IPS-18a (cell line): ENCODE measurements at regions not wholly inside any gene's neighbourhood (a gene's known extent, or its start where the extent isn't known, plus 50 kb on each side); places are given as distances from the start of the nearest gene placed in this dataset.

Source experiments
- H3K27ac ChIP-seq: one replicate; pipeline ENCODE4 v1.5.1; 2013; ENCODE audit warnings: low read length
- H3K27me3 ChIP-seq: one replicate; pipeline ENCODE4 v1.6.1; 2013; ENCODE audit warnings: mild to moderate bottlenecking, low read length; ENCODE audit not compliant: control insufficient read depth, insufficient read depth
- H3K36me3 ChIP-seq: one replicate; pipeline ENCODE4 v1.6.1; 2013; ENCODE audit warnings: low read depth, low read length; ENCODE audit not compliant: control insufficient read depth
- H3K4me1 ChIP-seq: one replicate; pipeline ENCODE4 v1.6.1; 2013; ENCODE audit warnings: low read depth, low read length; ENCODE audit not compliant: control insufficient read depth
- H3K4me3 ChIP-seq: one replicate; pipeline ENCODE4 v1.5.1; 2013; ENCODE audit warnings: low read length
- H3K9ac ChIP-seq: one replicate; pipeline ENCODE4 v1.6.1; 2013; ENCODE audit warnings: mild to moderate bottlenecking, low read length, moderate library complexity
- H3K9me3 ChIP-seq: one replicate; pipeline ENCODE4 v1.6.1; 2013; ENCODE audit warnings: low read depth, low read length; ENCODE audit not compliant: control insufficient read depth

DNA sequence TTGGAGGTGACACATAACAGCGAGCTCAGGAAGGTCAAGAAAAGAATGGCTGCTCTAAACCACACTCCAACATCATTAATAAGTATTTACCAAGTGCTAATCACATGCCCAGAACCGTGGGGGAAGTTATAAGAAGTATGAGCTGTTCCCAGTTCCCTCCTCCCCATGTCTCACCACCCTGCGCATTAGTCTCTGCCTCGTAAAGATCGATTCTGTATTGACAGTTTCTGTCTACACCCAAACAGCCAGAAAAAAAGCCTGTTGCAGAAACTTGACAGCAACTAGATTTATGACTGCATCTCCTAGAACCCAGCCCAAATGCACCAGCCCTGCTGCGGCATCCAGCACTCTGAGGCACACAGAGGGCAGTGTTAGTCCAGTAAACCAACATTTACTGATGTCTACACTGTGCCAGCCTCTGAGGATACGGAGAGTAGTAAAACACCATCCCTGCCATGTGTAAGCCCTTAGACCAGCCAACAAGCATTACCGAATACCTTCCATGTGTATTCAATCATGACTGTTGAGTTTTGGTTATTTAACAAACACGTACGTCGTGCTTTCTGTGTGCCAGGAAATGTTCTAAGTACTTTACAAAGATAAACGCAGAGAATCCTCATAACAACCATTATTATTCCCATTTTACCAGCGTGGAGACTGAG lies 63.6 kb upstream of the ZBTB40 start:
- no peak overlapping the region for H3K9ac ChIP-seq
- H3K9me3 ChIP-seq, result no peaks in the 10 kb centered on the region
- no peak overlapping the region for H3K27ac ChIP-seq
- H3K27me3 ChIP-seq, result no peaks in the 10 kb centered on the region
- H3K36me3 ChIP-seq, result no peaks in the 10 kb centered on the region
- no peaks in the 10 kb centered on the region for H3K4me1 ChIP-seq
- no peak overlapping the region for H3K4me3 ChIP-seq

DNA sequence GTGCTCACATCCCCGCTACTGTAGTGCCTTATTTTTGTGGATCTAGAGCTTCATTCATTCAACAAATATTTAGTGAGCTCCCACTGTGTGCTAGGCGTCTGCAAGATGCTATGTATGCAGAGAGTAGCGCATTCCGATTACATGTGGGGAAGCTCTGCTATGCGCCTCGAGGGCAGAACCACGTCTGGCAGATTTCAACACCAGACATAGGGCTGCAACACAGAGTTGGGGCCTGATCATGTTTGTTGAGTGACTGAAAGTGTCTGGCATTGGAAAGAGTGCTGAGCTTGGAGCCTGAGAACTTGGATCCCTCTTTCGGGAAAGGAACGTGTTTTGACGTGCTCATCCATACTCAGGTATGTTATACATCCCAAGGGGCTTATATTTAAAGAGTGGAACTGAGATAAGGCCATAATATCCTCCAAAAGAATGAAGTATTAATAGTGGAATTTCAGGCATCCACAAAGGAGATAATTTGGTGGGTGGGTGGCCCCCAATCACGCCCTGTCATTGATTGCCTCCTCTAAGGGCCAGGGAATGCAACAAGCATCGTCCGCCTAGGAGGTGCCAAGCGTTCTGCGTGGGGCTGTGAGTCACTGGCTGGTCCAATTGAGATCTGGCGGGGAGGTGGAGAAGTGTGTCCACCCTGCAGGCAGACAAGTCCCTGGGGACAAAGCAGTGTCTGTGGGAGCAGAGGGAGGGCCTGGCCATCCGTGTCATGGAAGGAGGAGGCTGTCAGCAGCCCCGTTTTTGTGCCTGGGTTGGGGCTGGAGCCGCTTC lies 62.8 kb upstream of the ZBTB40 start:
- Histone ChIP-seq H3K27me3 (no peaks in the 10 kb centered on the region), H3K4me3 (no peak overlapping the region), H3K27ac (no peak overlapping the region), H3K9ac (no peak overlapping the region), H3K4me1 (peaks cover 2% of the 10 kb centered on the region), H3K9me3 (no peaks in the 10 kb centered on the region), H3K36me3 (no peaks in the 10 kb centered on the region)

DNA sequence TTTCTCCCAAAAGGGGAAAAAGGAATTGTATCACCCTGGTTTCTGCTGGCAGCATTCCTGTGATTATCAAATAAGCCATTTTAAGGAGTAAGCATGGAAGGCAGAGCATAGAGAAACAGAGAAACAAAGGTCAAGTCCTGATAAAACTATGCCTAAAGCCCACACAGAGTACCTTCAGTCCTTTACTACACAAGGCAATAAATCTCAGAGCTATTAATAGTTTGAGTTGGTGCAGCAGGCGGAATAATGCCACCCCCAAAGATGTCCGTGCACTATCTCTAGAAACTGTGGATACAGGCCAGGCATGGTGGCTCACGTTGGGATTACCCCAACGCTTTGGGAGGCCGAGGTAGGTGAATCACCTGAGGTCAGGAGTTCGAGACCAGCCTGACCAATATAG lies 58.1 kb upstream of the ZBTB40 start:
- Histone ChIP-seq H3K4me1 (peaks cover 7% of the 10 kb centered on the region), H3K27me3 (no peaks in the 10 kb centered on the region), H3K4me3 (no peak overlapping the region), H3K9me3 (no peaks in the 10 kb centered on the region), H3K27ac (no peak overlapping the region), H3K9ac (no peak overlapping the region), H3K36me3 (no peaks in the 10 kb centered on the region)

DNA sequence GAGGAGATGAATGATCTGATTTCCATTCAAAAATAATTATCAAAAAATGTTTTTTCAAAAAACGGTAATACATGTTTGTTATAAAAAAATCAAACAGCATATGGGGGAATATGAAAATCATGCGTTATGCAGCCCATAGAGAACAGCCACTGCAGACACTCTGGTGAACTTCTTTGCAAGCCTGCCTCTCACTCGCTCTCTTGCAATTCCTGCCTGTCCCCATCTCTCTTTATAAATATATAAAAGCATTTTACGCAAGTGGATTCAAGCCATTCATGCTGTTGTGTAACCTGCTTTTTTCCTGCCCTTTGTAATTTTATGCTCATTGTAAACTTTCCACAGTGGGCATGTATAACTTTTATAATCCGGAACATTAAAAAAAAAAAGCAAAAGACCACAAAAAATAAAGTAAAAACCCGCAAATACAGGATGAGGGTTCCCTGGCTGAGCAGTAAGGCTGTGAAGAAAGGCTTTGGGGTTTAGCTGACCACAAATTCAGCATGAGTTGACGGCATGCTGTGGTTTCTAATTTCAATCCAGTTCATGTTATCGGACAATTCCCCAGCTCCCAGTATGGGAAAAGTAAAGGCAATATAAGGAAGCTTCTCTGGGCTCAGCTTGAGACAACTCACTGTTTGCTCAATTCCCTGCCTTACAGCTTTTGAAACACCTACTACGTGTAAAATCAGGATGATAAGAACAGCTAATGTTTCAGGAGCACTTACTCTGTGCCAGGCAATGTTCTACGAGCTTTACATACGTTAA lies 52.8 kb upstream of the ZBTB40 start:
- Histone ChIP-seq H3K27me3 (no peaks in the 10 kb centered on the region), H3K9me3 (no peaks in the 10 kb centered on the region), H3K36me3 (no peaks in the 10 kb centered on the region), H3K4me3 (no peak overlapping the region), H3K4me1 (peaks cover 4% of the 10 kb centered on the region), H3K27ac (no peak overlapping the region), H3K9ac (no peak overlapping the region)

DNA sequence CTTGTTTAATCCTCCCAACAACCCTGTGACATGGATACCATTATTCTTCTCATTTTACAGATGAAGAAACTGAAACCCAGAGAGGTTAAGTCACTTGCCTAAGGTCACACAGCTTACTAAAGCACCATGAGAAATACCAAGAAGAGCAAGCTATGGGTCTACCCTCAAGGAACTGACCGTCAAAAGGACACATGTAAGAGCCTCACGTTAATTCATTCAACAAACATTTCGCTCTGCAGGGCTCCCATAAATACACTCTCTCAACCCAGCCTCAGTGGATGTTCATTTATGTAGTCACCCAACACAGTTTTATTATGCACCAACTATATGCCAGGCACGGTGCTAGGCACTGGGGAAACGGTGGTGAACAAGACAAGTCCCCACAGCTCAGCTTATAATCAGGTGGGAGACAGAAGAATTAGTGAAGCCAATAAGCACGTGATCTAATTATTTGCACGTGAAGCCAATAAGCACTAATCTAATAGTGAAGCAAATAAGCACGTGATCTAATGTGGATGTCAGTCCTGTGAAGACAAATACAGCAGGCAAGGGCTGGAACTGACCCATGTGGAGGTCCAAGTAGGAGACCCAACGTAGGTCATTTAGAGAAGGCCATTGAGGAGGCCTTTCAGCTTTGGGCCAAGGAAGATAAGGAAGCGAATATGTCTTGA lies 52.1 kb upstream of the ZBTB40 start:
- Histone ChIP-seq H3K9me3 (no peaks in the 10 kb centered on the region), H3K27me3 (no peaks in the 10 kb centered on the region), H3K36me3 (no peaks in the 10 kb centered on the region), H3K4me3 (no peak overlapping the region), H3K4me1 (peaks cover under 1% of the 10 kb centered on the region), H3K27ac (no peak overlapping the region), H3K9ac (no peak overlapping the region)
